ENCODE measurements at regions not wholly inside any gene's neighbourhood (a gene's known extent, or its start where the extent isn't known, plus 50 kb on each side); places are given as distances from the start of the nearest gene placed in this dataset.

GRCh38 chr5:130975299-130975698 lies 189.8 kb downstream of the HINT1 start:
- no peak for DNase-seq (ENCODE audit: low read depth, low spot score)
- WGBS (ENCODE audit: insufficient coverage, insufficient replicate concordance, low lambda C conversion rate, missing lambda C conversion rate) = 11% methylated on average over 2 of the region's 2 CpGs
- FAIRE-seq = no peak
- intact Hi-C loops (cut with micrococcal nuclease; ENCODE audit: unreplicated experiment) = no loop called here
- Histone ChIP-seq H3K4me1 (ENCODE audit: control insufficient read depth, insufficient read depth, low read length) (no peaks in the 10 kb centered on the region), H3K27ac (ENCODE audit: control insufficient read depth, insufficient read depth) (no peak overlapping the region), H3K9ac (ENCODE audit: control insufficient read depth, insufficient read depth, low read length) (no peak overlapping the region), H3K4me3 (no peak overlapping the region), H3K36me3 (ENCODE audit: control insufficient read depth in 2 of 2, insufficient read depth in 2 of 2, low read length in 1 of 2) (no peaks in the 10 kb centered on the region), H2AFZ (ENCODE audit: control insufficient read depth, low read depth, low read length) (no peak overlapping the region), H3K79me2 (ENCODE audit: control insufficient read depth, insufficient read depth, low read length) (no peaks in the 10 kb centered on the region), H3K9me3 (replicated peaks; ENCODE audit: control insufficient read depth, insufficient read depth, low read length) (no peaks in the 10 kb centered on the region), H3K27me3 (replicated peaks in 1 of 2; ENCODE audit: control insufficient read depth in 2 of 2, insufficient read depth in 2 of 2, low read length in 1 of 2) (no peaks in the 10 kb centered on the region), H4K20me1 (ENCODE audit: control insufficient read depth, insufficient read depth) (no peaks in the 10 kb centered on the region), H3K4me2 (ENCODE audit: control insufficient read depth, insufficient read depth) (no peak overlapping the region)
- in situ Hi-C loops (cut with MboI) = no loop called here
- no TSS peak for BruUV-seq (replicated peaks)
- SMC1A ChIA-PET (ENCODE audit: uncharacterized antibody, unreplicated experiment) = interaction anchor here (0.8 kb wide), 1 partner anchor 857 kb away, joined by 3 read pairs; no protein-coding TSS in a partner anchor
- ATAC-seq = no peak
- POLR2A ChIA-PET = no interaction called here
- CTCF ChIA-PET = interaction anchor here (1.5 kb wide), 1 partner anchor 10 kb away, joined by 4 read pairs; no protein-coding TSS in a partner anchor
- TF ChIP-seq SMAD5 (IDR thresholded peaks at IDR 0.05; ENCODE audit: low read depth) (no peak), LARP7 (IDR thresholded peaks at IDR 0.05) (no peak), ZNF384 (IDR thresholded peaks at IDR 0.05; ENCODE audit: borderline replicate concordance, low read depth, low read length) (no peak), ZNF274 (IDR thresholded peaks at IDR 0.05; ENCODE audit: insufficient read depth, insufficient read length) (no peak), ELK1 (IDR thresholded peaks at IDR 0.05; ENCODE audit: low read depth, low read length) (no peak), E2F8 (IDR thresholded peaks at IDR 0.05; ENCODE audit: low read depth, partially characterized antibody) (no peak), MAX (IDR thresholded peaks at IDR 0.05; ENCODE audit: low read depth, low read length) (no peak), CEBPZ (IDR thresholded peaks at IDR 0.05; ENCODE audit: low read depth, low read length) (no peak), BMI1 (IDR thresholded peaks at IDR 0.05; ENCODE audit: borderline replicate concordance) (no peak), SREBF2 (IDR thresholded peaks at IDR 0.05; ENCODE audit: low read length) (no peak)
- RAD21 ChIA-PET (ENCODE audit: unreplicated experiment) = interaction anchor here (0.7 kb wide), 1 partner anchor 234 kb away, joined by 3 read pairs; no protein-coding TSS in a partner anchor
